ENCODE measurements at regions not wholly inside any gene's neighbourhood (a gene's known extent, or its start where the extent isn't known, plus 50 kb on each side); places are given as distances from the start of the nearest gene placed in this dataset.

GRCh38 chr18:40388121-40388520 lies 1566.9 kb upstream of the PIK3C3 start:
- DNase-seq (ENCODE audit: low read depth) = no peak
- TF ChIP-seq MYC (IDR thresholded peaks at IDR 0.05; ENCODE audit: low read depth, low read length) (no peak), POLR2A (IDR thresholded peaks at IDR 0.05; ENCODE audit: extremely low read depth, insufficient read length) (no peak), MAX (IDR thresholded peaks at IDR 0.05; ENCODE audit: low read depth, low read length) (no peak), CTCF (IDR thresholded peaks at IDR 0.05; ENCODE audit: low read depth, low read length) (no peak)
- no peak overlapping the region for H3K4me3 ChIP-seq (ENCODE audit: low read depth, low read length)

GRCh38 chr18:40387130-40387787 lies 1567.8 kb upstream of the PIK3C3 start:
- no peak for DNase-seq (ENCODE audit: low read depth)
- no peak overlapping the region for H3K4me3 ChIP-seq (ENCODE audit: low read depth, low read length)
- TF ChIP-seq MYC (IDR thresholded peaks at IDR 0.05; ENCODE audit: low read depth, low read length) = no peak

GRCh38 chr18:40382197-40382596 lies 1572.8 kb upstream of the PIK3C3 start:
- H3K4me3 ChIP-seq (ENCODE audit: low read depth, low read length) = no peak overlapping the region
- DNase-seq (ENCODE audit: low read depth) = no peak
- TF ChIP-seq POLR2A (IDR thresholded peaks at IDR 0.05; ENCODE audit: extremely low read depth, insufficient read length) (no peak), MYC (IDR thresholded peaks at IDR 0.05; ENCODE audit: low read depth, low read length) (no peak), MAX (IDR thresholded peaks at IDR 0.05; ENCODE audit: low read depth, low read length) (no peak), CTCF (IDR thresholded peaks at IDR 0.05; ENCODE audit: low read depth, low read length) (no peak)

GRCh38 chr18:40380686-40381439 lies 1574.2 kb upstream of the PIK3C3 start:
- no peak for DNase-seq (ENCODE audit: low read depth)
- H3K4me3 ChIP-seq (ENCODE audit: low read depth, low read length) = no peak overlapping the region
- no peak for TF ChIP-seq MAX (IDR thresholded peaks at IDR 0.05; ENCODE audit: low read depth, low read length)
- TF ChIP-seq CTCF (IDR thresholded peaks at IDR 0.05; ENCODE audit: low read depth, low read length) = no peak
- no peak for TF ChIP-seq MYC (IDR thresholded peaks at IDR 0.05; ENCODE audit: low read depth, low read length)
- no peak for TF ChIP-seq POLR2A (IDR thresholded peaks at IDR 0.05; ENCODE audit: extremely low read depth, insufficient read length)

GRCh38 chr18:40375837-40376236 lies 1579.2 kb upstream of the PIK3C3 start:
- no peak overlapping the region for H3K4me3 ChIP-seq (ENCODE audit: low read depth, low read length)
- DNase-seq (ENCODE audit: low read depth) = no peak
- no peak for TF ChIP-seq MYC (IDR thresholded peaks at IDR 0.05; ENCODE audit: low read depth, low read length)
- TF ChIP-seq CTCF (IDR thresholded peaks at IDR 0.05; ENCODE audit: low read depth, low read length) = no peak
- TF ChIP-seq MAX (IDR thresholded peaks at IDR 0.05; ENCODE audit: low read depth, low read length) = no peak
- TF ChIP-seq POLR2A (IDR thresholded peaks at IDR 0.05; ENCODE audit: extremely low read depth, insufficient read length) = no peak

GRCh38 chr18:40371673-40372072 lies 1583.4 kb upstream of the PIK3C3 start:
- TF ChIP-seq CTCF (IDR thresholded peaks at IDR 0.05; ENCODE audit: low read depth, low read length) = no peak
- TF ChIP-seq POLR2A (IDR thresholded peaks at IDR 0.05; ENCODE audit: extremely low read depth, insufficient read length) = no peak
- TF ChIP-seq MYC (IDR thresholded peaks at IDR 0.05; ENCODE audit: low read depth, low read length) = no peak
- TF ChIP-seq MAX (IDR thresholded peaks at IDR 0.05; ENCODE audit: low read depth, low read length) = no peak
- H3K4me3 ChIP-seq (ENCODE audit: low read depth, low read length) = no peak overlapping the region
- no peak for DNase-seq (ENCODE audit: low read depth)
